ENCODE measurements at regions not wholly inside any gene's neighbourhood (a gene's known extent, or its start where the extent isn't known, plus 50 kb on each side); places are given as distances from the start of the nearest gene placed in this dataset.
"Not testable (repeated sequence)": the region's sequence is repeated elsewhere in the genome, so short reads cannot be mapped to it uniquely, and the experiment has no call there.

DNA sequence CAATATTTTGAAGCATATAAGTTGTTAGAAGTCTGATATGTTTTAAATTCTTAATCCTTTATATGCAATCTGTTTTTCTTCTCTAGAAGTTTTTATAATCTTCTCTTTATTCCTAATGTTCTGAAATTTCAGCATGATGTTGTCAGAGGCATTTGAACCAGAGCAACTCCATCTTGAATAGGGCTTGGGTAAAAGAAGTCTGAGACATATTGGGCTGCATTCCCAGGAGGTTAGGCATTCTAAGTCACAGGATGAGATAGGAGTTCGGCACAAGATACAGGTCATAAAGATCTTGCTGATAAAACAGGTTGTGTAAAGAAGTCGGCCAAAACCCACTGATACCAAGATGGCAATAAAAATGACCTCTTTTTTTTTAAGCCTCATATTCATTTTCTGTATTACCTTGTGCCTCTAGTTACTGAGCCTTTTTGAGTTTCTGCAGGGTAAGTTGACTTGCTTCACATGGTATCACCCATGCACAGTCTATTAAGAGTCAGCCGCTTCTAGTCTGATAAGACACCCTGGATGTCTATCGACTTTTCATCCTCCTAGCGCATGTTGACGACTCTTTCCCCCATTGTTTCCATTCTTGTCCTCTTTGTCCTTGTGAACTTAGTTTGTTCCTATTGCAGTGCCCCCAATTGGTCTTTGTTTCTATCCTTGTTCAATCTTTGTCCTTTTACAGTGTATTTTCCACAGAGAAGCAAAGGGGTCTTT, 80.8 kb upstream of the RNU6-1 start:
- DNase-seq, result no peak

DNA sequence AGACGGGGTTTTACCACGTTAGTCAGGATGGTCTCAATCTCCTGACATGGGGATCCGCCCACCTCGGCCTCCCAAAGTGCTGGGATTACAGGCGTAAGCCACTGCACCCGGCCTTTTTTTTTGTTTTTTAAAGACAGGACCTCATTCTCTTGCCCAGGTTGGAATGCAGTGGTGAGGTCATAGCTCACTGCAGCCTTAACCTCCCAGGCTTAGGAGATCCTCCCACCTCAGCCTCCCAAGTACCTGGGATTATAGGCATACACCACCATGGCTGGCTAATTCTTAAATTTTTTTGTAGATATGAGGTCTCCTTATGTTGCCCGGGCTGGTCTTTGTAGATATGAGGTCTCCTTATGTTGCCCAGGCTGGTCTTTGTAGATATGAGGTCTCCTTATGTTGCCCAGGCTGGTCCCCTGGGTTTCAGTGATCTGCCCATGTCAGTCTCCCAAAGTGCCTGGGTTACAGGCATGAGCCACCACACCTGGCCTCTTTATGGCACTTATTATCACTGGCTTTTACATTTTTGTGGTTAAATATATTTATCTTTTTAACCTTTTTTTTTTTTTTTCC, 82.3 kb upstream of the RNU6-1 start:
- DNase-seq, result no peak

GRCh38 chr15:67922971-67923945, 83.4 kb upstream of the RNU6-1 start:
- DNase-seq, result peak; percentile 97

DNA sequence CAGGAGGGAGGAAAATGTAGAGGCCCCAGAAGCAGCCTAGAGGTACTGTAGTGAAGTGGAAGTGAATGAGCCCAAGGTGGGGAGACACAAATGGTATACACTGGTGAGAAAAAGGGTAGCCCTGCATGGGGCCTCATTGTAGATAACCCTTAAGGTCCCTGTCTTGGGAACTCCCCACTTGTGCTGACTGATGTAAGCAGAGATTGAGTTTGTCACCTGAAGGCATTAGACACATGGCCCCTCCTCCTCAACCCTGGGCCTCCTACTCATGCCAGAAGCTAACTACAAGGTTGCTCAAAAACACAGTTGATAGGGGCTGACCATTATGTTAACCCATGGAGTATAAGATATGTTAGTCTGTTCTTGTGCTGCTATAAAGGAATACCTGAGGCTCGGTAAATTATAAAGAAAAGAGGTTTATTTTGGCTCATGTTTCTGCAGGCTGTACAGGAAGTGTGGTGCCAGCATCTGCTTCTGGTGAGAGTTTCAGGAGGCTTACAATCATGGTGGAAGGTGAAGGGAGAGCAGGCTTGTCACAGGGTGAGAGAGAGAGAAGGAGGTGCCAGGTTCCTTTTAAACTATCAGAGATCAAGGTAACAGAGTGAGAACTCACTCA, 84.6 kb upstream of the RNU6-1 start:
- no peak for DNase-seq

GRCh38 chr15:67925182-67925581, 85.3 kb upstream of the RNU6-1 start:
- DNase-seq, result no peak

- DNase-seq, result no peak
Measured at GRCh38 chr15:67927501-67928168, 87.8 kb upstream of the RNU6-1 start.

GRCh38 chr15:67928666-67929065, 88.8 kb upstream of the RNU6-1 start:
- no peak for DNase-seq

- no peak for DNase-seq
Measured at GRCh38 chr15:67930720-67931119, 90.9 kb upstream of the RNU6-1 start.

- no peak for DNase-seq
Measured at GRCh38 chr15:67931861-67932260, 92.0 kb upstream of the RNU6-1 start.

DNA sequence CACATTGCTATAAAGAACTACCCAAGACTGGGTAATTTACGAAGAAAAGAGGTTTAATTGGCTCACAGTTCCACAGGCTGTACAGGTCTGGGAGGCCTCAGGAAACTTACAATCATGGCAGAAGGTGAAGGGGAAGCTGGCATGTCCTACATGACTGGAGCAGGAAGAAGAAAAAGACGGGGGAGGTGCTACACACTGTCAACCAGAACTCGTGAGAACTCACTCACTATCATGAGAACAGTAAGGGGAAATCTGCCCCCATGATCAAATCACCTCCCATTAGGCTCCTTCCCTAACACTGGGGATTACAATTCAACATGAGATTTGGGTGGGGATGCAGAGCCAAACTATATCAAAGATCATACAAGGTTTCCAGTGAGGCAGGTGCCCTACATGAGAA, 94.3 kb upstream of the RNU6-1 start:
- DNase-seq, result not testable (repeated sequence)

DNA sequence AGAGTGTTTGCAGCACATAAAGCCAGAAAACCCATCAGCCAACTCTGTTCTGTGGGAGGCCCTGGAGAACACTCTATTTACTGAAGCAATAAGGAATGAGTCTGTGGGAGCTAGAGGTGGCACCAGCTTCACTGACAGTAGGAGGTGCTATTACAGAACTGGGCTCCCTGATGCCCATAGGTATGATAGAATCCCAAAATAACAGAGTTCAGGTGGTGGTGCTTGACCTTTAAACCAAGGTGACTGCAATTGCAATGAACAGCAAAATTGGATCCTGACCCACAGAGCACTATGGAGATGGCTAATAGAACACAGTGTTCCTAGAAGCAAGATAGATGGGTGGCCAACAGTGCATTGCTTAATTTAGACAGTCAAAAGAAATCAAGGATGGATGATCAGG, 95.4 kb upstream of the RNU6-1 start:
- DNase-seq, result no peak

DNA sequence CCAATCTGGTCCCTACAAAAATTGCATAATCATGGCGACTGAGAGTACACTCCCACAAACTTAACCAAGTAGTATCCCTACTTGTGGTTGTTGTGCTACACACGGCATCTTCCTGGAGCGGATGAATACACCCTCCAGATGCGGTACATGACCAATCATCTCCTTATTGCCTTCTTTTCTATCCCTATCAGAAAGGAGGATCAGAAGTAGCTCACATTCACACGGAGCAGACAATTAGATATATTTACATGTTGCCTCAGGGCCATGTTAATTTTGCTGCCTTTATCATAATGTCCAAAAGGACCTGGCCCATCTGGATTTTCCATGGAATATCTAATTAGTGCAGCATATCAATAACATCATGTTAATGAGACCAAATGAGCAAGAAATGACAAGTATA, 96.4 kb upstream of the RNU6-1 start:
- no peak for DNase-seq

DNA sequence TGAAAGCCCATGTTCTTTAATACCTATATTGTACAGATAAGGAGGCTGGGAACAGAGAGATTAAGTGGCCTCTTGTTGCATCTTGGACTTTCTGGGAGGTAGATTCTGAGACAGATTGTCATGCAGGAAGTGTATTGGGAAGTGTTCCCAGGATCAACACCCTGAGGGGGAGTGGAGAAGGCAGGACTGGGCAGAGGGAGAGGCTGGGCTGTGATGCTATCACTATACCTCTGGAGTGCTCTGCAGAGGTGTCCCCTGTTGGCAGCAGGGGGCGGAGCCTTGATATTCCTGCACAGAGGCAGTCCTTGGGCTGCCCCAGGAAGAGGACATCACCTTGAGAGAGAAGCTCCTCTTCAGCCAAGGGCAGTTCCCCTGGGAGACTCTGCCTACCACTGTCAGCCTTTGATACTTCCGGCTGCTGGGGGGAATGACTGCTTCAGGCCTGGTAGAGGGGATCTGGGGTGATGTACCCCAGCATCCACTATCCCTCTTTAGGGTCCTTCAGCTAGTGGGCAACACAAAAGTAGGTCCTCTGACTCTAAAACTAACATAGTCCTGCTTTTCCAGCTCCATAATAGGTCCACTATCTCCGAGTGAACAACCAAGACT, 97.4 kb upstream of the RNU6-1 start:
- no peak for DNase-seq

- not testable (repeated sequence) for DNase-seq
Measured at GRCh38 chr15:67939179-67939578, 99.3 kb upstream of the RNU6-1 start.

GRCh38 chr15:67939588-67940323, 99.9 kb upstream of the RNU6-1 start:
- DNase-seq, result not testable (repeated sequence)

- no peak for DNase-seq
Measured at GRCh38 chr15:67940324-67940719, 100.5 kb upstream of the RNU6-1 start.

DNA sequence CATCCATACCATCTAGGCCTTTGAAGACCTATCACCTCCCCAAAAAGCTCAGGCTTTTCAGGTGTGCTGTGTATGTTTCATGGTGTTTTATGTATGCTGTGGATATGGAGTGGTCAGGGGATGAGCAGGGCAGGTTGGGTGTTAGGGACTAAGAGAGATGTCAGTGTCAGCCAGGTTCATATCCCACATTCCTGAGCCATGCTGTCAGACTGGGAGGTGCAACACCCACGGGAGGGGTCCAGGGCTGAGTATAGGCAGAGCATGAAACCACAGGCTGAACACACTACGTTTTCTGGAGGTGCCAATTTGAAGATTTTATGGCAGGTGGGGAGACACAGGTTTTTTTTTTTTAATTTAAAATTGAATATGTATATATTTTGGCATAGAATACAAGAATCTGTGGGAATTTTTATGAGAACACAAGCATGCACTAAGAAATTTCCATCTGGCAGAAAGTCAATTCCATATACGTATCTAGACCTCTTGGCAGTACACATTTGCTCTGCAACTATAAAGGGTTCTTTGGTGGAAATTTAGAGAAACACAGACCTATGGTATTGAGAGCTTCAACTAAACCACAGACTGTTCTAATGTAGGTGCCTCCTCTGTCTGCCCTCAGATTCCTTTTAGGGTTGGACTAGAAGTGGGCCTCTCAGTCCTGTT, 101.9 kb upstream of the RNU6-1 start:
- DNase-seq, result no peak

GRCh38 chr15:67943475-67943874, 103.6 kb upstream of the RNU6-1 start:
- DNase-seq, result no peak

- DNase-seq, result no peak
Measured at GRCh38 chr15:67944010-67944641, 104.3 kb upstream of the RNU6-1 start.

- DNase-seq, result no peak
Measured at GRCh38 chr15:67945131-67945530, 105.3 kb upstream of the RNU6-1 start.
